Endodermal cell (in vitro differentiated cells): ENCODE measurements at regions not wholly inside any gene's neighbourhood (a gene's known extent, or its start where the extent isn't known, plus 50 kb on each side); places are given as distances from the start of the nearest gene placed in this dataset. TPM values are rescaled to one million over a fixed set of nuclear protein-coding genes. Genes with fewer than 3 reads are reported as not detected.
A peak's percentile ranks its signal among the peaks of the same experiment; 100 is the strongest.

ENCODE experiments used
- DNase-seq: peaks from one replicate; pipeline ENCODE4 v3.0.0-alpha.2; 2017
- H3K27ac ChIP-seq: 2 replicates; pipeline ENCODE4 v1.5.1; 2013; ENCODE audit warnings: mild to moderate bottlenecking, low read depth, low read length, moderate library complexity
- H3K27me3 ChIP-seq: 2 replicates; pipeline ENCODE4 v1.6.1; 2013; ENCODE audit warnings: mild to moderate bottlenecking, low read length, moderate library complexity; ENCODE audit not compliant: insufficient read depth, control insufficient read depth, poor library complexity, severe bottlenecking
- H3K36me3 ChIP-seq: 2 replicates; pipeline ENCODE4 v1.7.0; 2013; ENCODE audit warnings: mild to moderate bottlenecking, low read length, moderate library complexity; ENCODE audit not compliant: control insufficient read depth, insufficient read depth
- H3K4me1 ChIP-seq: one replicate; pipeline ENCODE4 v1.7.0; 2013; ENCODE audit warnings: low read length; ENCODE audit not compliant: control insufficient read depth, insufficient read depth
- H3K4me3 ChIP-seq: 2 replicates; pipeline ENCODE4 v1.5.1; 2013; ENCODE audit warnings: mild to moderate bottlenecking, low read length, moderate library complexity
- H3K9ac ChIP-seq: 2 replicates; pipeline ENCODE4 v1.6.1; 2013; ENCODE audit warnings: mild to moderate bottlenecking, low read length, moderate library complexity; ENCODE audit not compliant: poor library complexity, severe bottlenecking; ENCODE audit errors: extremely low read depth
- H3K9me3 ChIP-seq: 2 replicates; pipeline ENCODE4 v1.6.1; 2013; ENCODE audit warnings: mild to moderate bottlenecking, low read length, moderate library complexity; ENCODE audit not compliant: control insufficient read depth
- H3K27ac Mint-ChIP-seq: 2 replicates; pipeline ENCODE4 v1.8.0; 2020; ENCODE audit warnings: mixed read lengths
- H3K27me3 Mint-ChIP-seq: 2 replicates; pipeline ENCODE4 v1.8.0; 2021; ENCODE audit warnings: mild to moderate bottlenecking, mixed read lengths; ENCODE audit not compliant: insufficient read depth
- H3K36me3 Mint-ChIP-seq: 2 replicates; pipeline ENCODE4 v1.8.0; 2020; ENCODE audit warnings: low read depth, mixed read lengths
- H3K4me1 Mint-ChIP-seq: 2 replicates; pipeline ENCODE4 v1.8.0; 2020; ENCODE audit warnings: mixed read lengths
- H3K4me3 Mint-ChIP-seq: 2 replicates; pipeline ENCODE4 v1.8.0; 2020; ENCODE audit warnings: mild to moderate bottlenecking, moderate library complexity, mixed read lengths
- H3K9me3 Mint-ChIP-seq: 2 replicates; pipeline ENCODE4 v1.8.0; 2020; ENCODE audit warnings: mild to moderate bottlenecking, mixed read lengths
- WGBS, 2 experiments: methylation state at CpG; one replicate each; pipeline versions ENCODE4 v1.1.5 to v1.1.7; 2013; ENCODE audit warnings: missing lambda C conversion rate in 2 of 2, mixed read lengths in 1 of 2; ENCODE audit not compliant: insufficient coverage in 1 of 2, insufficient read length in 1 of 2; 5-methylcytosine and 5-hydroxymethylcytosine counted together
- microRNA-seq: library from miRNA; unstranded; fragments of <30 nt; microRNA quantifications from one replicate; pipeline ENCODE4 v1.2.0, GENCODE V29; 2020; ENCODE audit warnings: borderline microRNAs expressed
- TF ChIP-seq, protein P1 (sequence below): fragments of 200-600 bp; sonication (generic); conservative IDR thresholded peaks from 2 replicates; pipeline ENCODE4 v1.5.0; 2021; ENCODE audit warnings: antibody characterized with exemption, mild to moderate bottlenecking

DNA sequence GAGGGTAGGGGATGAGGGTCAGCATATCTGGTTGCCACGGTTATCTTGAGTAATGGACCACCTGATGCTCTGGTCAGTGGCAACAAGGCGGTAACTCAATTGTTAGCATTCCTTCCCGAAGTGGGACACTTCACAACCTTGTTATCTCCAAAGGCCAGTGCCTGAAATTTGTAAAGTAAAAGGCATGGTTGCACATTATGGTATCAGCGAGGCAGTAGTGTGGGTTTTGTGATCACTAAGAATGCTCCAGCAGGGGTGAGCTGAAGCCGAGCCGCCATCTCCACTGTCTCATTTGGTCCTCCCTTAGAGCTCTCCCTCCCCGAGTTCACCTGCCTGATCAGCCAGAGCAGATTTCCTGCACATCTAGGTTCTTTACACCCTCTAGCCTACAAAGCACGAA, 50.5 kb upstream of the LGALSL start:
- Histone ChIP-seq H3K36me3 (no peaks in the 10 kb centered on the region), H3K27ac (peak overlapping the region; percentile 96), H3K4me1 (peaks cover 31% of the 10 kb centered on the region), H3K27me3 (no peaks in the 10 kb centered on the region), H3K9ac (no peak overlapping the region), H3K4me3 (no peak overlapping the region), H3K9me3 (no peaks in the 10 kb centered on the region)
- H3K27ac Mint-ChIP-seq = no peak overlapping the region
- peaks cover 55% of the 10 kb centered on the region for H3K4me1 Mint-ChIP-seq
- TF ChIP-seq, protein P1, sequence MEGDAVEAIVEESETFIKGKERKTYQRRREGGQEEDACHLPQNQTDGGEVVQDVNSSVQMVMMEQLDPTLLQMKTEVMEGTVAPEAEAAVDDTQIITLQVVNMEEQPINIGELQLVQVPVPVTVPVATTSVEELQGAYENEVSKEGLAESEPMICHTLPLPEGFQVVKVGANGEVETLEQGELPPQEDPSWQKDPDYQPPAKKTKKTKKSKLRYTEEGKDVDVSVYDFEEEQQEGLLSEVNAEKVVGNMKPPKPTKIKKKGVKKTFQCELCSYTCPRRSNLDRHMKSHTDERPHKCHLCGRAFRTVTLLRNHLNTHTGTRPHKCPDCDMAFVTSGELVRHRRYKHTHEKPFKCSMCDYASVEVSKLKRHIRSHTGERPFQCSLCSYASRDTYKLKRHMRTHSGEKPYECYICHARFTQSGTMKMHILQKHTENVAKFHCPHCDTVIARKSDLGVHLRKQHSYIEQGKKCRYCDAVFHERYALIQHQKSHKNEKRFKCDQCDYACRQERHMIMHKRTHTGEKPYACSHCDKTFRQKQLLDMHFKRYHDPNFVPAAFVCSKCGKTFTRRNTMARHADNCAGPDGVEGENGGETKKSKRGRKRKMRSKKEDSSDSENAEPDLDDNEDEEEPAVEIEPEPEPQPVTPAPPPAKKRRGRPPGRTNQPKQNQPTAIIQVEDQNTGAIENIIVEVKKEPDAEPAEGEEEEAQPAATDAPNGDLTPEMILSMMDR = no peak
- no peaks in the 10 kb centered on the region for H3K9me3 Mint-ChIP-seq
- WGBS, 2 experiments = 63 to 87% methylated on average over 3 to 8 of the region's 8 CpGs
- H3K36me3 Mint-ChIP-seq = no peaks in the 10 kb centered on the region
- no peak overlapping the region for H3K4me3 Mint-ChIP-seq
- H3K27me3 Mint-ChIP-seq = peaks cover 12% of the 10 kb centered on the region
- DNase-seq = no peak

DNA sequence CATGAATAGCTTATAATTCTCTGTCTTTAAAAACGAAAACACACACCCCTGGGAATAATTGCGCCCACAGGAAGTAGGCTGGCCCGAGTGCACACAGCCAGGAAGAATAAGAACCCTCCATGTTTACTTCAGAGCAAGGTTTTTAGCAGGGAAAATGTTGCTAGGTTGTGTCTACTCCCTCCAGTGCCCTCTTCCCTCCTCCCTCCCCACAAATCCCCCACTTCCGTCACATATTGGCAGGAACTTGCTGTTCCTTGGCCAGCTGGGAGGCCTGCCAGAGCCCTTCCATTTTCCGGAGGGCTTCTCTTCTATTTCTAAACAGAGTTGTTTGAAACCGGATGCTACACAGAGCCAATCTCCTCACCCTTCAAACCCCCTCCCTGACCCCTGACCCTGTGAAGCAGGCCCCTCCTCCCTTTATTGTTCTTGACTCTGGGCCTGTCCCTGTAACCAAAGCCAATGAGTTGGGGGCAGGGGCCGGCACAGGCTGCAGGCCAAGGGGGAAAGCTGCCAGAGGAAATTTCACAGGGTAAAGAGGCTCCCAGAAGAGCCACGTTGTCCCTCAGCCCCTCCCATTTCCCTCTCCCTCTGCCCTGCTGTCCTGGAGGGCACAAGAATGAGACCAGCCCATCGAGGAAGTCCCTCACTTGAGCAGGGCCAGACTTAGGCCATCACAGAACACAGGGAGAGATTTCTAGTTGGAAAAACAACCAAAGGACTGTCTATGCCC, 49.8 kb upstream of the LGALSL start:
- peak overlapping the region; percentile 96 for H3K27ac ChIP-seq
- H3K4me3 ChIP-seq = peak overlapping the region; percentile 47
- no peaks in the 10 kb centered on the region for H3K9me3 Mint-ChIP-seq
- no peaks in the 10 kb centered on the region for H3K9me3 ChIP-seq
- H3K36me3 ChIP-seq = no peaks in the 10 kb centered on the region
- peaks cover 31% of the 10 kb centered on the region for H3K4me1 ChIP-seq
- no peak overlapping the region for H3K9ac ChIP-seq
- H3K27ac Mint-ChIP-seq = peak overlapping the region; percentile 92
- TF ChIP-seq, protein P1 = no peak
- H3K36me3 Mint-ChIP-seq = no peaks in the 10 kb centered on the region
- no peaks in the 10 kb centered on the region for H3K27me3 ChIP-seq
- peaks cover 55% of the 10 kb centered on the region for H3K4me1 Mint-ChIP-seq
- WGBS, 2 experiments = 32 to 70% methylated on average over 2 to 9 of the region's 9 CpGs
- H3K27me3 Mint-ChIP-seq = peaks cover 7% of the 10 kb centered on the region
- peak overlapping the region; percentile 25 for H3K4me3 Mint-ChIP-seq
- peak; percentile 88 for DNase-seq

Small RNAs in the stretch of these regions (microRNA-seq; reads per million reads assigned to microRNA genes)
- gene MIR4433A (not detected), gene MIR4433B (not detected)
